GM12873 (cell line): ENCODE measurements at regions not wholly inside any gene's neighbourhood (a gene's known extent, or its start where the extent isn't known, plus 50 kb on each side); places are given as distances from the start of the nearest gene placed in this dataset.

Experiments
- CTCF ChIP-seq: IDR thresholded peaks from 2 replicates; pipeline ENCODE4 v1.5.1; 2012; ENCODE audit warnings: low read depth, mild to moderate bottlenecking, moderate library complexity, low read length, control low read depth; ENCODE audit not compliant: insufficient read depth; ENCODE audit errors: missing control alignments

DNA sequence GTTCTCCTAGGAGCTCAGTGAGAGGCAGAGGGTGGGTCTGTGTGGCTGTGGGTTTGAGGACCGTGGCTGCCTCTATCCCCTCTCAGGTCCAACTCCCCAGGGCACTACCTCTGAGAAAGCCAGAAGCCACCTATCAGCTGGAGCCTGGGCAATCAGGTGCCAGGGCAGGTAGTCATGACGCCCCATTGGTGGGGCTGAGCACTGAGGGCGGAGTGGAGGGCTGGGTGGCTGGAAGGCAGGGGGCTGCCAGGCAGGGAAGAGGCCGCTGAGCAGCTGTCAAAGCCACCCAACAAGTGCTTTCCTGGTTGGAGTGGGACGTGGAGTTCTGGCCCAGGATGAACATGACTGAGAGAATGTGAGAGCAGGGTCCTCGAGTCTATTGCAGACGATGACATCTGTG, 164.9 kb upstream of the AJAP1 start:
- TF ChIP-seq CTCF, result no peak

DNA sequence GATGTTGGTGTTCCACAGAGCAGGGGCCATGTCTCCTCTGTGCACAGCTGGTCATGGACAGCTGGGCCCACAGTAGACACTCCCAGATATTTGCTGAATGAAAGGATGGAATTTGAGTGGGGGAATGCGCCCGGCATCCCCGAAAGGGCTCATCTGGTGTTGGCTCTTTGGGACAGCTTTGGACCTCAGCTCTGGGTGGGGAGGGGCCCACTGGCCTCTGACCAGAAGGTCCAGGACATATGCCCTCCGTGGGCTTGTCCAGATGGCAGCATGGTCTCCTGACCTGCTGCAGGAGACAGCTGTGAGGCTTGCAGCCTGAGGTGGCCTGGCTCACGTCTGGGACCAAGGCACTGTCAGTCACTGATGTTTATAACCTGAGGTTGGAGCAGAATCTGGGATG, 160.4 kb upstream of the AJAP1 start:
- no peak for TF ChIP-seq CTCF

GRCh38 chr1:4494558-4494957, 159.9 kb upstream of the AJAP1 start:
- TF ChIP-seq CTCF, result peak; percentile 10

DNA sequence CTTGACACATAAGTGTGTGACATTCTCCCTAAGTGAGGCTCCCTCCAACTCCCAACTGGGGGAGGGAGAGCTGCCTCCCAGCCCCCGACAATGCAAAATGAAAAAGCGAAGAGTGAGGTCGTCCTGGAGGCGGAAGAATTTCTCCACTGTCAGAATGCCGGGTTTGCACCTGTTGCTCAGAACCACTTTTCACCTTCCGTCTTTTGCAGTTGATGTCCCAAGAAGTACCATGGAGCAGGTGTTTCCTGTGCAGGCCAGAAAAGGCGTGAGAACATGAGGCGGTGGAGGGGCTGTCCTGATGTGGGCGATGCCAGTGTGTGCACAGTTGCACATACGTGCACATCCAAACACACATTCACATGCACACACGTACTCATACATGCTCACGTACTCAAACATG, 158.6 kb upstream of the AJAP1 start:
- TF ChIP-seq CTCF, result no peak

DNA sequence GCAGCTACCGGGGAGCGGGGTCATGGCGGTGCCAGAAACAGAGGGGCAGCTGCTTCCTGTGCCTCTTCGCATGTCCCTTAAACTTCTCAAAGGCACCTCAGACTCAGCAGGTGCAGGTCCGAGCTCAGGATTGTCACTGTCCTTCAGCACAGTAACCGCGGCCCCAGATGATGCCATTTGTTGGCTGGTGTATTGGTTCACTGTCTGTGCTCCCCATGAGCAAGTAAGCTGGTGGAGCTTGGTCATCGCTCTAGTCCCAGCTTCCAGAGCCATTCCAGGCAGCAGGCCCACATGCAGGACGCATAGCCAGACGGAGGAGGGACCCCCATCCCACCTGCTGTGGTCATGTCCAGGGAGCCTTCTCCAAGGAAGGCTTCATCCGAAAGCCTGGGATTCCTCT, 154.0 kb upstream of the AJAP1 start:
- TF ChIP-seq CTCF, result no peak

DNA sequence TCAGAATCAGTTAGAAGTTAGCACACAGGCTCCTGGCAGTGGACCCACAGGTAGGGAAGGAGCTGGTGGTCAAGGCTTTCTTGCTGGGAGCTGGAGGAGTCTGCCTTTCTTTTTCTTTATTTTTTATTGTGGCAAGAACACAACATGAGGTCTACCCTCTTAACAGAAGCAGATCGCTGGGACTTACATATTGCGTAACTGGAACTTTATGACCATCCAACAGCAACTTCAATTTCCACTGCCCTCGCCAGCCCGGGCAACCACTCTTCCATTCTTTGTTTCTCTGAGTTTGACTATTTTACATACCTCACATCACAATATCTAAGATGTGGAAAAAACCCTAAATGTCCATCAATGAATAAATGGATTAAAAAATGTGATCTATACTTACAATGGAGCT, 147.8 kb upstream of the AJAP1 start:
- no peak for TF ChIP-seq CTCF

DNA sequence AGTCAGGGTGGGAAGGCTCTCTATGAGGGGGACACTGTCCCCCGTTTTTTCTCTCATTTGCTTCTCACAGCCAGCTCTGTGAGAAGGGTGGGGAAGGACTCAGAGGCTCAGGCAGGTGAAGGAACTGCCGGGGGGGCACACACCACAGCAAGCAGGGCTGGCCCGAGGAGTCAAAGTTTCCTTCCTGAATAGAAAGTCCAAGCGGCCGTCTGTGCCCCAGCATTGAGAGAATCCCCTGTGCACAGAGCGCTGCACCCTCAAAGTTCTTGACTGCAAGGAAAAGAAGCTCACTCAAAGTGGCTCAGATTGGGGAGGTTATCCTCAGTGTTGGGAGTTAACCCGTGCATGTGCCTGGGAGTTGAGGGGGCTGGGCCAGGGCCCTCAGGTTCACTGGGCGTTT, 145.2 kb upstream of the AJAP1 start:
- no peak for TF ChIP-seq CTCF

DNA sequence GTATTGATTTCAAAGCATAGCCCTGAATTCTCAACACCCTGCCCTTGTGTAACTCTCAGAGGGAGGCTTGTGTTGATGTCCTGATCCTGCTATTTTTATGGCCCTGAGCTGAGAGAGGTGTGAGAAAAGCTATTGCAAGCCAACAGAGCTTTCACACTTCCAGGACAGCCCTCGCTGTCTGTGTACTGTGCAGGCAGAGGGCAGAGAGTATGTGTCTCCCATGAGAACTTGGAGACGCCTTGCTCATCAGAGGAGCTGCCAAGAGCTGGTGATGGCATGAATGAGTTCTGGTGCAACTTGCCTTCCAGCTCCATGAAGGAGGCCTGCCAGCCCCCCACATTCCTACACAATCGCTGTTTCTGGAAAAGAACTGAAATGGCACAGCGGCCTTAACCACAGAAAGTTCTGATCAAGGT, 144.1 kb upstream of the AJAP1 start:
- no peak for TF ChIP-seq CTCF
